HG02884 (cell line): ENCODE measurements at regions not wholly inside any gene's neighbourhood (a gene's known extent, or its start where the extent isn't known, plus 50 kb on each side); places are given as distances from the start of the nearest gene placed in this dataset.

Experiments used
- ATAC-seq: cut with Tn5 transposase; IDR thresholded peaks from one replicate; pipeline ENCODE4 v1.9.1; 2021; ENCODE audit warnings: mild to moderate bottlenecking, moderate library complexity; ENCODE audit not compliant: unreplicated experiment

DNA sequence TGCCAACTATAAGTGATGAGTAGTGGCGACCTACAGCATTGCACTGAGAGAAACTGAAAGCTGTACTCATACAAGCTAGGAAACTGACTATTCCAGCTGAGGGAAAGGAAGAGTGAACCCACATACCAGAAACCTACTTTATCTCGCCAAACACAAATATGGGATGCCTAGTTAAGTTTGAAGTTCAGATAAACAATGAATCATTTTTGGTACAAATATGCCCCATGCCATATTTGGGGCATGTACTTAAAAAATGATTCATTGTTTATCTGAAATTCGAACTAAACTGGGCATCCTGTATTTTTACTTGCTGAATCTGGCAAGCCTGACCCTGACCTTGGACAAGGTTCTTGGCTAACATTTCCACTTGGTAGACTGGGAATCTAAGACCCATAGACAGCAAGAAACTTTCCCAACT lies 527.8 kb upstream of the PSMD7 start:
- ATAC-seq = no peak

DNA sequence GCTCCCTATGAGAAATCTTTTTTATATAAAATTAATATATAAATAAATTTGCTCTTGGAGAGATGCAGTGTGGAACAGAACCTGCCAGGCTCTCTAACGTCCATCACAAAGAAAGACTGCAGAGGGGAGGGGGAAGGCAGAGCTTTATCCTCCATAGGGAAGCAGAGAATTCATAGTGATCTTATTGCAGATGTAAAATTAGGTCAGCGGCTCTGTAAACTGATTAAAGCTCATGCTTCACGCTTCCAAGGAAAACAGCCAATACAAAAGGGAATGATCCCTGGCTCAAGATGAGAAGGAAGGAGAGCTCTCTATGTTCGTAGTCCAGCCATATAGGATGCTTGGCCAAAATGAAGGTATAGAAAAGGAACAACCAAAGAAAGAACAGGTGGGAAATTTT lies 532.3 kb upstream of the PSMD7 start:
- ATAC-seq = no peak

GRCh38 chr16:73756289-73757178 lies 540.1 kb upstream of the PSMD7 start:
- no peak for ATAC-seq

DNA sequence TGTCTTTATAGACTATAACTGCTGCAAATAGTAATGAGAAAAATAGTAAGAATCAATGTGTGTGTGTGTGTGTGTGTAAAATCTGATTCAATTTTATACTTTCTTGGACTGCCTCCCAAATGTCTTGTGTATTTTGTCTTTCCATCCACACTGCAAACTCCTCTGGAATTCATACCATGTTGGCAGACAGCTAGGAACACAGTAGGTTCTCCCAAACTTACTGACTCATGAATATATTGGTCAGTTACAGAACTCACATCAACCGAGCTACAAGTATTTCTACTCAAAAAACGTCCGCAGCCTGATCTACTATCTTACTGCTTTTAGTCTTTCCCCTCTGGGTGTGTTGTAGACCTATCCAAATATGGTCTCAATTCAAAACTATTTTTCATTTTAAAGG lies 542.7 kb upstream of the PSMD7 start:
- no peak for ATAC-seq

DNA sequence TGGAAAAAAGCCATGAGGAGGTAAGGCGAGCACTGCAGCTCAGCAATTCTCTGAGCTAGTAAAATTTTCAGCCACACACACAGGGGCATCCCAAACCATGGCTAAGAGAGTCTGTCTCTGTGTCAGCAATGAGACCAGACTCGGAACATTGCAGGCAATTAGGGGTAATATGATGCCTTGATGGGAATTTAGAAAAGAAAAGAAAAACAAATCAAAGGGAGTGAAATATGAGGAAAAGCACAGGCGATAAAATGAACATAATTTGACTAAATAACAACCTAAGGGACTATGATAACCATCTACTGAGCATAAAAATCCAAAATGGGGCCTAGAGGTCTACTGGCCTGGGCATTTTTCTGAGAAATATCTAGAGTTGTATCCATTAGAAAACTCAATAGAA lies 546.0 kb upstream of the PSMD7 start:
- ATAC-seq = no peak

DNA sequence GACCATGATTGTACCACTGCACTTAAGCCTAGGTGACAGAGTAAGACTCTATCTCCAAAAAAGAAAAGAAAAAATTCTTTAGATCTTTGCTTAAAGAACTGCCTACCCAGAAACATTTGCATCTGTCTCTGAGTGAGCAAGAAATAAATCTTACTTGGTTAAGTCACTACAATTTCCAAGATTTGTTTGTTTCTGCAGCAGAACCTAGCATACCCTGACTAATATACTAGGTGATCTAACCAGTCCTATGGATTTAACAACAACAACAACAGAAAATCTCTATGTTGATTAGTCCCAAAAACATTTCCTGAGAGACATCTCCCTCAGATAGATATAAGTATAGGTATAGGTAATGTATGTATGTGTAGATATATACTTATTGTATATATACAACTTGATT lies 549.3 kb upstream of the PSMD7 start:
- ATAC-seq = no peak

GRCh38 chr16:73746554-73746953 lies 550.1 kb upstream of the PSMD7 start:
- no peak for ATAC-seq

DNA sequence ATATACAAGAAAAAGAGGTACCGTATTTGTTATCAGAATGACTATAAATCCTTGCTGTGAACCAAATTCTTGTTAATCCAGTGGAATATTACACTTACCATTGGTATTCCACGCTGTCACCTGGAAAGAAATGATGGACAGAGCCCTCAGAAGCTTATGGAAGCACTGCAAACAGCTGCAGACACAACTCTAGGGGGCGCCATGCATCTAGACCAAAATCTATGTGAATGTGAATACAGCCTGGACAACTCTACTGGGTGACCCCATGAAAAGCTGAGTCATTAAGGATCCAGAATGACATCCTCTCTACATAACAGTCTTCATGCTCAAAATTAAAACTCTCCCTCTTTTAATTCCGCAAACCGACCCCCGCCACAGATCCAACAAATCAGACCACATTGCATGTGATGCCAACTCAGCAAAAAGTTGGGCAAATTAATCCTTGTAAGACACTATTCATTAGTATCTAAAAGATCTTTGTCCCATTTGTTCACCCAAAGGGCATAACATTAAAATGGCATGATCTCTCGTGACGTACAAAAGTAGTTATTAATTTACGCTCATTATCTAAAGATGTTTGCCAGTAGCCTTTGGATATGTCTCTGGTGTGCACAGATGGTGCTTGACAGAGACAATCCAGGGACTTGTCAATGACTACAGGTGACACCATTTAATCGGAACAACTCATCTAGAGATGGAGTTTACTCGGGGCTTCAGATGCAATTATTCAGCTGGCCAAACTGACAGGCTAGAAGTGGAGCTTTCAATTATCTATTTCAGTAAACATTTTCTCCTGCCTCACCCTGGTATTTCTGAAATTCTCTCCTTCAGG lies 552.7 kb upstream of the PSMD7 start:
- no peak for ATAC-seq

GRCh38 chr16:73739049-73739769 lies 557.4 kb upstream of the PSMD7 start:
- no peak for ATAC-seq

DNA sequence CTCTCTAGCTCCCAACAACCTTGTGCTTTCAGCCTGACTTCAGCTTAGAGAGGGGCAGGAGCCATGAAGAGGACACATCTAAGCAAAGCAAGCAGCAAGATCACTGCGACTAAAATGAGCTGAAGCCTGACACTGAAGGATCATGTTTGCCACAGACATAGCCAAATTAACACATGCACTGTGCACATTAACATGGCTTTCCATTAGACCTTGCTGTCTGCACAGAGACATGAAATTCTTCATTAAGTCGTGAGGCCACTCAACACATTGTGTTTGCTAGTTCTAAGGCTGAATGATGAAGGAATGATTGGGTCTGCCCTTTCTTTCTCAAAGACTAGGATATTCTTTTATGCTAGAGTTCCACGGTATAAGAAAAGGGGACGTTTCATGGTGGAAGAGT lies 558.3 kb upstream of the PSMD7 start:
- ATAC-seq = no peak

GRCh38 chr16:73737637-73738036 lies 559.0 kb upstream of the PSMD7 start:
- no peak for ATAC-seq

- ATAC-seq = no peak
Observed at GRCh38 chr16:73735954-73736353, 560.7 kb upstream of the PSMD7 start.

DNA sequence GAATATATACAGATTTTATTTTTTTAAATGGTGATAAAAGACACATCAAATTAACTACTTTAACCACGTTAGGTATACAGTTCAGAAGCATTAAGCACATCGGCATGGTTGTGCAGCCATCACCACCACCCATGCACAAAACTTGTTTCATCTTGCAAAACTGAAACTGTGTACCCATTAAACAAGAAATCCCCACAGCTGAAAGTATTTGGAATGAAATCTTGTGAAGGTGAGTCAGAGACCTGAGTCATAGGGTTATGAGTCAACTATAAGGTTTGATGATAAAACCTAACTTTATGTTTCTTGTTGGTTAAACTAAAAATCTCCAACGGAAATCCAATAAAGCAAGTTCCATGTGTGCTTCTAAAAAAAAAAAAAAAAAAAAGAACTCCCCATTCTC lies 561.6 kb upstream of the PSMD7 start:
- no peak for ATAC-seq

GRCh38 chr16:73732681-73733080 lies 563.9 kb upstream of the PSMD7 start:
- no peak for ATAC-seq

DNA sequence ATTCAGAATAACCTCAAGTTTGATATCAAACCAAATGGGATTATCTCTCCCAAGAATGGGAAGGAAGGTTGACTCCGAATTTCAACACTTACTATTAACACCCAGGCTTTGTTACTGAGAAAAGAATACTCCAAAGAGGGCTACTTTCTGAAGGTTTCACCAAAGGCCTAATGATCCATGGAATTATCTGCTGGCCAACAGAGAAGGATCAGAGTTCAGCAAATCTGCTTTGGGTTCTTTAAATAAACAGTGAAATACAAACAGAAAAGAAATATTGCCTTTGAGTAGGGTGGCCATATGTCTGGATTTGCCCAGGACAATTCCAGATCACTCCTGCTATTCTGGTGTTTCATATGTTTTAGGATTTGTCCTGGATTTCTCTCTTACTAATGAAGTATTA lies 564.5 kb upstream of the PSMD7 start:
- no peak for ATAC-seq

GRCh38 chr16:73730481-73731090 lies 566.0 kb upstream of the PSMD7 start:
- ATAC-seq = no peak

- no peak for ATAC-seq
Observed at GRCh38 chr16:73725156-73725555, 571.5 kb upstream of the PSMD7 start.

DNA sequence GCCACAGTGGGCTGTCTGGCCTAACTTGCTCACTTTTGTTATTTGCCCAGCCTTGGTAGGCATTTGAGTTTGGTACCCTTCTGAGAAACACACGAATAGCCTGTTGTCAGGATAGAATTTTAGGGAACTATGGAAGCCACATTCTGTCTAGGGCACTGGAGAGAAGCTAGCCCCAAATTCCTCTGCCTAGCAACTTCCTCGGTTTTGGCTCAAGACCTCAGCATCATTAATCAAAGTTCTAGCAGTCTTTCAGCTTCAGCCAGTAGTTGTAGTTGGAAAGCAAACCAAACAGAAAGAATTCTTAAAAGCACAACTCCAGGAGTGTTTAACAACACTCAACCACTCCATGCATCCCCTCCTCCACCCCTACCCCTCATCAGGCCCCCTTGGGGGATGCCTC lies 572.1 kb upstream of the PSMD7 start:
- ATAC-seq = no peak

GRCh38 chr16:73717266-73717974 lies 579.2 kb upstream of the PSMD7 start:
- ATAC-seq = no peak

DNA sequence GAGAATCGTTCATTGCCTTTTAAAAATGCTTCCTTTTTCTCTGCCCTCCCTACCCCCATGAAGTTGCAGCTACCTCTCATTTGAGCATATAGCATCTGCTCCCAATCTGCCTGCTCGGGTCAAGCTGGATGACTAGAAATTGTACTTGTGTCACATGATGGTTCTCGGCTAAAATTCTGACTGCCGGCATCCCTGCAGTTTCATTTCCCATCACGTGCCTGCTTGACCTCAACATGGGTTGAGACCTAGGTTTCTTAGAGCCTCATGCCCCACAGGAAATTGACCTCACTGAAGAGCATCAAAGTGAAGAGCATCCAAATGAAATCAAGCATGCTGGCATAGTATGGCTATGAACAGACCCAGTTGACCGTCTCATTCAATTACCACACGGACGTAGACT lies 581.6 kb upstream of the PSMD7 start:
- ATAC-seq = no peak
